ENCODE measurements at regions not wholly inside any gene's neighbourhood (a gene's known extent, or its start where the extent isn't known, plus 50 kb on each side); places are given as distances from the start of the nearest gene placed in this dataset.
A peak's percentile ranks its signal among the peaks of the same experiment; 100 is the strongest.

DNA sequence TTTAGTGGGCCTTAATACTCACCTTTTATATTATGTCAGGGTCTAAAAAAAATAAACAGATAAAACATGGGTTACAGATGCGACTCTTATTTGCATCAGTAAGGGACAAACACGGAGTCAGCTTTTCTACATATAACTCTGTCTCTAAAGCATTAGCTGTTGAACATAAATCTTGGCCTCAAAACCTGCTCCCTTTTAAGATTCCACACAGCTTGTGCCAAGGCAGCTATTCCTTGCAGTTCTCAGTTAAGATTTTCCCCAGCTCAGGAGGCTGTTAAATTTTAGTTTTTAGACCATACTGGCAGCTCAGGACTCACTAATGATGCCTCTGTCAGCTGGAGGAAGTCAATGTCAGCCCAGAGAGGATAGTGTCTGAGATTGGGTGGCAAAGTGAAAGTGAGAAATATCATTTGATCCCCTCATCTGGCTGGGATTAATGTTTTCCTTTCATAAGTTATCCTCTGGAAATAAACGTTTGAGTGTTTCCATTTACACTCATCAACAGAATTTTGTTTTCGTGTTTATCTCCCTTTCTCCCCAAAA lies 287.5 kb downstream of the ELAVL2 start:
- no peak overlapping the region for H3K27ac ChIP-seq (replicated peaks; ENCODE audit: low read length)

DNA sequence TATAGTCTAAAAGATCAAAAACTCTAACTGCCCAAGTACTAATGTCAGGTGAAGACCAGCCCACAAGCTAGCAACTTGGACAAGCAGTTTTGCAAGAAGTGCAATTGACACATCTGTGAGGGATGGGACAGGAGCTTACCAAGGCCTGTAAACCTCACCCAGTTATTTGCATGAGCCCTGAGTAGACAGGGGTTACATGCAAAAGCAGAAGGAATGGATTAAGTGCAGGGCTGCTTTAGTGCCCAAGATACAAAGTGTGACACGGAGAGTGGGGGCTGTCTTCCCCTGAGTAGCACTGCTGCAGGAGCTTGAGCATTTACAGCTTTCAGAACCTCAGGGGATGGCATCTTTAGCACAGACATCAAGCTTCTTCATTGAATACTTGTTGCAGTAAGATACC lies 286.7 kb downstream of the ELAVL2 start:
- Histone ChIP-seq H2BK120ac (ENCODE audit: low read depth, low read length) (no peak overlapping the region), H2BK5ac (ENCODE audit: low read length) (no peak overlapping the region), H3K4me1 (ENCODE audit: control insufficient read depth in 2 of 2, insufficient read depth in 1 of 2, low read depth in 1 of 2, low read length in 2 of 2) (peaks cover 15 to 40% of the 10 kb centered on the region in 2 donors), H4K91ac (ENCODE audit: low read depth, low read length, poor library complexity) (no peak overlapping the region), H3K9ac (ENCODE audit: low read depth, low read length, poor library complexity) (no peak overlapping the region), H4K8ac (ENCODE audit: low read depth, low read length) (no peak overlapping the region), H3K27me3 (ENCODE audit: control insufficient read depth in 3 of 3, insufficient read depth in 3 of 3, low read depth in 1 of 3, low read length in 3 of 3) (no peaks in the 10 kb centered on the region), H3K23ac (ENCODE audit: low read depth, low read length, poor library complexity) (no peak overlapping the region), H2AK5ac (ENCODE audit: low read depth, low read length) (no peak overlapping the region), H3K9me3 (replicated peaks in 1 of 2; ENCODE audit: control insufficient read depth in 2 of 2, insufficient read depth in 1 of 2, low read depth in 1 of 2, low read length in 2 of 2) (no peaks in the 10 kb centered on the region), H3K14ac (ENCODE audit: low read length) (no peak overlapping the region), H3K4ac (ENCODE audit: low read length) (no peak overlapping the region), H2BK15ac (ENCODE audit: low read length) (no peak overlapping the region), H3K4me2 (ENCODE audit: insufficient read depth, low read length, poor library complexity, severe bottlenecking) (no peak overlapping the region), H3K27ac (replicated peaks; ENCODE audit: low read length) (no peak overlapping the region), H3K18ac (ENCODE audit: low read length) (no peak overlapping the region), H2BK12ac (ENCODE audit: low read length) (no peak overlapping the region), H3K36me3 (replicated peaks in 1 of 2; ENCODE audit: control insufficient read depth in 2 of 2, insufficient read depth in 2 of 2, low read length in 2 of 2) (no peaks in the 10 kb centered on the region), H3K4me3 (ENCODE audit: low read length in 2 of 2) (no peak overlapping the region), H2AFZ (ENCODE audit: low read length) (peak overlapping the region; percentile 20), H3K79me1 (ENCODE audit: low read depth, low read length) (no peaks in the 10 kb centered on the region)
- no CpG with 5 or more reads among the region's 1 CpG for WGBS, 2 donors (ENCODE audit: extremely low coverage in 2 of 2, insufficient read length in 2 of 2, insufficient replicate concordance in 1 of 2)
- DNase-seq (ENCODE audit: low spot score) = no peak

More for the DNA sequence above, 287.5 kb downstream of the ELAVL2 start:
- H2BK120ac ChIP-seq (ENCODE audit: low read depth, low read length) = no peak overlapping the region
- no peak overlapping the region for H3K4me3 ChIP-seq (ENCODE audit: low read length in 2 of 2)
- H3K4me1 ChIP-seq (ENCODE audit: control insufficient read depth in 2 of 2, insufficient read depth in 1 of 2, low read depth in 1 of 2, low read length in 2 of 2) = peaks cover 15 to 37% of the 10 kb centered on the region in 2 donors
- WGBS, 2 donors (ENCODE audit: extremely low coverage in 2 of 2, insufficient read length in 2 of 2, insufficient replicate concordance in 1 of 2) = no CpG with 5 or more reads among the region's 4 CpGs
- H4K91ac ChIP-seq (ENCODE audit: low read depth, low read length, poor library complexity) = no peak overlapping the region
- no peak overlapping the region for H3K4me2 ChIP-seq (ENCODE audit: insufficient read depth, low read length, poor library complexity, severe bottlenecking)
- no peak overlapping the region for H3K9ac ChIP-seq (ENCODE audit: low read depth, low read length, poor library complexity)
- H2BK12ac ChIP-seq (ENCODE audit: low read length) = no peak overlapping the region
- no peak overlapping the region for H2BK5ac ChIP-seq (ENCODE audit: low read length)
- no peak overlapping the region for H3K14ac ChIP-seq (ENCODE audit: low read length)
- no peak overlapping the region for H3K18ac ChIP-seq (ENCODE audit: low read length)
- H2BK15ac ChIP-seq (ENCODE audit: low read length) = no peak overlapping the region
- H3K9me3 ChIP-seq (replicated peaks in 1 of 2; ENCODE audit: control insufficient read depth in 2 of 2, insufficient read depth in 1 of 2, low read depth in 1 of 2, low read length in 2 of 2) = no peaks in the 10 kb centered on the region
- no peak for DNase-seq (ENCODE audit: low spot score)
- no peaks in the 10 kb centered on the region for H3K79me1 ChIP-seq (ENCODE audit: low read depth, low read length)
- H3K36me3 ChIP-seq (replicated peaks in 1 of 2; ENCODE audit: control insufficient read depth in 2 of 2, insufficient read depth in 2 of 2, low read length in 2 of 2) = no peaks in the 10 kb centered on the region
- H2AFZ ChIP-seq (ENCODE audit: low read length) = peak overlapping the region; percentile 76
- H2AK5ac ChIP-seq (ENCODE audit: low read depth, low read length) = no peak overlapping the region
- H3K27me3 ChIP-seq (ENCODE audit: control insufficient read depth in 3 of 3, insufficient read depth in 3 of 3, low read depth in 1 of 3, low read length in 3 of 3) = no peaks in the 10 kb centered on the region
- no peak overlapping the region for H4K8ac ChIP-seq (ENCODE audit: low read depth, low read length)
- no peak overlapping the region for H3K4ac ChIP-seq (ENCODE audit: low read length)
- no peak overlapping the region for H3K23ac ChIP-seq (ENCODE audit: low read depth, low read length, poor library complexity)

- H3K4me3 ChIP-seq (ENCODE audit: low read length in 2 of 2) = no peak overlapping the region
- H3K9ac ChIP-seq (ENCODE audit: low read depth, low read length, poor library complexity) = no peak overlapping the region
- no peak overlapping the region for H2AFZ ChIP-seq (ENCODE audit: low read length)
- H2BK15ac ChIP-seq (ENCODE audit: low read length) = no peak overlapping the region
- H3K27me3 ChIP-seq (ENCODE audit: control insufficient read depth in 3 of 3, insufficient read depth in 3 of 3, low read depth in 1 of 3, low read length in 3 of 3) = no peaks in the 10 kb centered on the region
- H3K27ac ChIP-seq (replicated peaks; ENCODE audit: low read length) = no peak overlapping the region
- no peaks in the 10 kb centered on the region for H3K79me1 ChIP-seq (ENCODE audit: low read depth, low read length)
- H2BK5ac ChIP-seq (ENCODE audit: low read length) = no peak overlapping the region
- no peak for DNase-seq (ENCODE audit: low spot score)
- H3K4me2 ChIP-seq (ENCODE audit: insufficient read depth, low read length, poor library complexity, severe bottlenecking) = no peak overlapping the region
- no peak overlapping the region for H2BK120ac ChIP-seq (ENCODE audit: low read depth, low read length)
- no CpG with 5 or more reads among the region's 2 CpGs for WGBS, 2 donors (ENCODE audit: extremely low coverage in 2 of 2, insufficient read length in 2 of 2, insufficient replicate concordance in 1 of 2)
- H3K4me1 ChIP-seq (ENCODE audit: control insufficient read depth in 2 of 2, insufficient read depth in 1 of 2, low read depth in 1 of 2, low read length in 2 of 2) = peaks cover 14 to 32% of the 10 kb centered on the region in 2 donors
- no peak overlapping the region for H3K4ac ChIP-seq (ENCODE audit: low read length)
- no peaks in the 10 kb centered on the region for H3K36me3 ChIP-seq (replicated peaks in 1 of 2; ENCODE audit: control insufficient read depth in 2 of 2, insufficient read depth in 2 of 2, low read length in 2 of 2)
- no peak overlapping the region for H3K18ac ChIP-seq (ENCODE audit: low read length)
- H2BK12ac ChIP-seq (ENCODE audit: low read length) = no peak overlapping the region
- H2AK5ac ChIP-seq (ENCODE audit: low read depth, low read length) = no peak overlapping the region
- H4K91ac ChIP-seq (ENCODE audit: low read depth, low read length, poor library complexity) = no peak overlapping the region
- no peak overlapping the region for H3K23ac ChIP-seq (ENCODE audit: low read depth, low read length, poor library complexity)
- no peak overlapping the region for H3K14ac ChIP-seq (ENCODE audit: low read length)
- H4K8ac ChIP-seq (ENCODE audit: low read depth, low read length) = no peak overlapping the region
- H3K9me3 ChIP-seq (replicated peaks in 1 of 2; ENCODE audit: control insufficient read depth in 2 of 2, insufficient read depth in 1 of 2, low read depth in 1 of 2, low read length in 2 of 2) = no peaks in the 10 kb centered on the region
Measured at GRCh38 chr9:23541976-23542375, 284.1 kb downstream of the ELAVL2 start.

DNA sequence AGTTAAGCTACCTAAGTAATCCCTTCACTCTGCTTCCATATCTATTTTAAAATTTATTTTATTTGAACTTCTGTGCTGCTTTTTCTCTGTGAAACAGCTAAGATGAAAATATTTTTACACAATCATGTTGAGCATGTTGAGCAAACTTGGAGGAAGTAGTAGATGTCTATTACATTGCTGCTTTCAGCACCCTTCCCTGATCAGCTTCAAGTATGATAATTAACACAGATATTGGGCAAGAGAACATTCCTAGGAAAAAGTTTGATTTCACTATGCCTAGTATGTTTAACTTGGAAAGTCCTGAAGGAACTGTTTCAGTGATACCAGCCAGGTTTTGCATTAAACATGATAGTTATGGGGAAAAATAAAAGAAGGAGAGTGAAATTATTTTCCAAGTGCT lies 283.6 kb downstream of the ELAVL2 start:
- no peak overlapping the region for H3K4me3 ChIP-seq (ENCODE audit: low read length in 2 of 2)
- no peak overlapping the region for H2BK5ac ChIP-seq (ENCODE audit: low read length)
- H4K91ac ChIP-seq (ENCODE audit: low read depth, low read length, poor library complexity) = no peak overlapping the region
- no peak overlapping the region for H3K4ac ChIP-seq (ENCODE audit: low read length)
- no peak overlapping the region for H3K18ac ChIP-seq (ENCODE audit: low read length)
- no peak overlapping the region for H4K8ac ChIP-seq (ENCODE audit: low read depth, low read length)
- H3K27me3 ChIP-seq (ENCODE audit: control insufficient read depth in 3 of 3, insufficient read depth in 3 of 3, low read depth in 1 of 3, low read length in 3 of 3) = no peaks in the 10 kb centered on the region
- no peak for DNase-seq (ENCODE audit: low spot score)
- no peaks in the 10 kb centered on the region for H3K36me3 ChIP-seq (replicated peaks in 1 of 2; ENCODE audit: control insufficient read depth in 2 of 2, insufficient read depth in 2 of 2, low read length in 2 of 2)
- H3K14ac ChIP-seq (ENCODE audit: low read length) = no peak overlapping the region
- H3K4me2 ChIP-seq (ENCODE audit: insufficient read depth, low read length, poor library complexity, severe bottlenecking) = no peak overlapping the region
- no peak overlapping the region for H2BK12ac ChIP-seq (ENCODE audit: low read length)
- no peak overlapping the region for H3K9ac ChIP-seq (ENCODE audit: low read depth, low read length, poor library complexity)
- no peaks in the 10 kb centered on the region for H3K9me3 ChIP-seq (replicated peaks in 1 of 2; ENCODE audit: control insufficient read depth in 2 of 2, insufficient read depth in 1 of 2, low read depth in 1 of 2, low read length in 2 of 2)
- no peak overlapping the region for H2AFZ ChIP-seq (ENCODE audit: low read length)
- peaks cover 11 to 28% of the 10 kb centered on the region in 2 donors for H3K4me1 ChIP-seq (ENCODE audit: control insufficient read depth in 2 of 2, insufficient read depth in 1 of 2, low read depth in 1 of 2, low read length in 2 of 2)
- no peak overlapping the region for H2AK5ac ChIP-seq (ENCODE audit: low read depth, low read length)
- H3K23ac ChIP-seq (ENCODE audit: low read depth, low read length, poor library complexity) = no peak overlapping the region
- H3K27ac ChIP-seq (replicated peaks; ENCODE audit: low read length) = no peak overlapping the region
- no peaks in the 10 kb centered on the region for H3K79me1 ChIP-seq (ENCODE audit: low read depth, low read length)
- H2BK120ac ChIP-seq (ENCODE audit: low read depth, low read length) = no peak overlapping the region
- no peak overlapping the region for H2BK15ac ChIP-seq (ENCODE audit: low read length)
